WTC11 (cell line): ENCODE measurements at regions not wholly inside any gene's neighbourhood (a gene's known extent, or its start where the extent isn't known, plus 50 kb on each side); places are given as distances from the start of the nearest gene placed in this dataset.

ENCODE experiments used
- CTCF ChIP-seq: fragments of 200-600 bp; IDR thresholded peaks from 2 replicates; pipeline ENCODE4 v1.8.0; 2022; ENCODE audit warnings: antibody characterized with exemption
- ESRRA ChIP-seq: sonication (generic); formaldehyde crosslinking; IDR thresholded peaks from 2 replicates; pipeline ENCODE4 v1.8.1; 2022; ENCODE audit warnings: mild to moderate bottlenecking, missing genetic modification reagents, borderline replicate concordance
- JAZF1 ChIP-seq: fragments of 250-450 bp; sonication (Bioruptor Pico); IDR thresholded peaks from 2 replicates; pipeline ENCODE4 v1.9.0; 2021; ENCODE audit warnings: moderate library complexity, mild to moderate bottlenecking, inconsistent platforms
- KAT7 ChIP-seq: sonication (generic); formaldehyde crosslinking; IDR thresholded peaks from 2 replicates; pipeline ENCODE4 v1.8.1; 2023; ENCODE audit warnings: missing genetic modification reagents, mild to moderate bottlenecking, borderline replicate concordance
- MAX ChIP-seq: sonication (generic); formaldehyde crosslinking; IDR thresholded peaks from 2 replicates; pipeline ENCODE4 v1.8.0; 2022; ENCODE audit warnings: mild to moderate bottlenecking, missing genetic modification reagents
- SP1 ChIP-seq: sonication (generic); formaldehyde crosslinking; conservative IDR thresholded peaks from 2 replicates; pipeline ENCODE4 v1.8.1; 2022; ENCODE audit warnings: missing genetic modification reagents
- TCF7 ChIP-seq: sonication (generic); formaldehyde crosslinking; IDR thresholded peaks from 2 replicates; pipeline ENCODE4 v1.8.0; 2022; ENCODE audit warnings: mild to moderate bottlenecking, low read depth, missing genetic modification reagents, moderate library complexity
- ZBTB43 ChIP-seq: sonication (generic); formaldehyde crosslinking; IDR thresholded peaks from 2 replicates; pipeline ENCODE4 v1.8.1; 2023; ENCODE audit warnings: mild to moderate bottlenecking, missing genetic modification reagents
- ZNF121 ChIP-seq: sonication (generic); formaldehyde crosslinking; IDR thresholded peaks from 2 replicates; pipeline ENCODE4 v1.8.0; 2023; ENCODE audit warnings: missing genetic modification reagents
- ZNF138 ChIP-seq: sonication (generic); formaldehyde crosslinking; conservative IDR thresholded peaks from 2 replicates; pipeline ENCODE4 v1.8.1; 2022; ENCODE audit warnings: mild to moderate bottlenecking, moderate library complexity, missing genetic modification reagents

- TF ChIP-seq CTCF (no peak), ZNF138 (CRISPR knock-in tag) (no peak), ZBTB43 (CRISPR knock-in tag) (no peak), JAZF1 (no peak), TCF7 (CRISPR knock-in tag) (no peak), MAX (CRISPR knock-in tag) (no peak), SP1 (CRISPR knock-in tag) (no peak), ZNF121 (no peak), KAT7 (CRISPR knock-in tag) (no peak), ESRRA (CRISPR knock-in tag) (no peak)
Measured at GRCh38 chr10:43961523-43962345, 313.1 kb upstream of the ZNF32 start.
